Stimulated activated CD8-positive, alpha-beta memory T cell treated with anti-CD3 and anti-CD28 coated beads, Interleukin-2, amount 100 ng/mL, for 48 hours (primary cell): ENCODE measurements at regions not wholly inside any gene's neighbourhood (a gene's known extent, or its start where the extent isn't known, plus 50 kb on each side); places are given as distances from the start of the nearest gene placed in this dataset.

Source experiments
- DNase-seq, 2 donors: peaks; one replicate each; pipeline ENCODE4 v3.0.0-alpha.2; 2020; ENCODE audit warnings: low read depth in 2 of 2

DNA sequence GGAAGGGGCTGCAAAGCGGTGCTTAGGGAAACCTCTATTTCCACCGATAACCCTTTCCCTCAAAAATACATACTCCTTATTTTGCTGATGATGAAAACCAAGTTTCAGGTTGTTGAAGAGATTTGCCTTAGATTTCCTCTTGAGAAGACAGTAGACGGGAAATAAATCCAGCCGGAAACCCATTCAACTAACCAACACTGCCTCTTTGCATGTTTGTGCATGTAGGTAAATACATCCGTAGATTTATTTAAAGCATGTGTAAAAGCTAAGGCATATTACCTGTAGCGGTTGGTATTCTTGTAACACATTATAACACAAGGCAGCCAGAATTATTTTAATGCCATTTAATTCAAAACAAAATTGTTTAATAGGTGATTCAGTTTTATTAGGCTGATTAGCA is 136.3 kb upstream of the SLC22A23 start:
- DNase-seq = no peak

DNA sequence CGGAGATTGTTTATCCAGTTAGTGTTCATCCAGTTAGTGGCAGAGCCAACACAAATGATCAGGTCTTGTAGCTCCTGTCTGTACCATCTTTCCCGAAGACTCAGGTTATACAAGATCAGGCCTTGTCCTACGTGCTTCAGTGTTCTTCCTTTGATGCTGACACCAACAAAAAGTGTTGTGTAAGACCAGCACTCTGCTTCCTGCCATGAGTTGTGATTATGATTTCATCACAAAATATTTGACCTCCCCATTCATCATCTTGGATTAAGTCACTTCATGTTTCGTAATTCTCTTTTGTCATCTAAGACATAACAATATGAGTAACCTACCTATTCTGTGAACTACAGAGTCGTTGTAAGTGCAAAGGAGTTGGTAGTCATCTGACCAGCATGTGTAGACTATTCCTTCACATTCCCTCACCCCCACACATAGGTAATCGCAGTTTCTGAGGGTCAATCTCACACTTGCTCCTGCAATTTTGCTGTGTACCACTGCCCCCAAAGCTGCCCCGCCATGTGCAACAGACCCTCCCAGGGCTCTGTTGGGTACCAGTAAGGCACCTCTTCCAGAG is 135.6 kb upstream of the SLC22A23 start:
- DNase-seq = no peak

DNA sequence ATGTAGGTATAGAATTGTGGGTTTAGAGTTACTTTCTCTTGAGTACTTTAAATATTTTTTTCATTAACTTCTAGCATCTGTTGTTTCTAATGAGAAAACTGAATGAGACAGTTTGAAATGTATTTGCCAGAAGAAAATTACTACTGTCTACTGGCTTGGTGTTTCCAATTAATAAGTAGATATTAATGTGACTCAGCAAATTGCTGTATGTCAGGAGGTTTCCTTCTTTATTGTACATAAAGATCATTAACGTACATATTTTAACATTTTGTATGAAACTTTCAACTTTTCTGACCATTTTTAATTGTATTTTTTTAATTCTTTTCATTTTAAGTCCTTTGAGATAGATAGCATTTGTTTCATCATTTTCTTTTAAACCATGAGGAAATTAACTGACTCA is 135.1 kb upstream of the SLC22A23 start:
- DNase-seq = no peak

DNA sequence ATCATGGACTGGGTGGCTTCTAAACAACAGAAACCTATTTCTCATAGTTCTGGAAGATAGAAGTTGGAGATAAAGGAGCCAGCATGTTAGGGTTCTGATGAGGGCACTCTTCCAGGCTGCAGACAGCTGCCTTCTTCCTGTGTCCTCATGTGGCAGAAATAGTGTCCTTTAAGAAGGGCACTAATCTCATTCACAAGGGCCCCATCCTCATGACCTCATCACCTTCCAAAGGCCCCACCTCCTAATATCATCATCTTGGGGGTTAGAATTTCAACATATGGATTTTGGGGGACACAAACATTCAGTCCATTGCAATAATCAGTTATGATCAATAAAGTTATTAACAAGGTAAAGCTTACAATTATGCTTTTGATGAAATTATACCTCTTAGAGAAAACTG is 130.8 kb upstream of the SLC22A23 start:
- DNase-seq = no peak

DNA sequence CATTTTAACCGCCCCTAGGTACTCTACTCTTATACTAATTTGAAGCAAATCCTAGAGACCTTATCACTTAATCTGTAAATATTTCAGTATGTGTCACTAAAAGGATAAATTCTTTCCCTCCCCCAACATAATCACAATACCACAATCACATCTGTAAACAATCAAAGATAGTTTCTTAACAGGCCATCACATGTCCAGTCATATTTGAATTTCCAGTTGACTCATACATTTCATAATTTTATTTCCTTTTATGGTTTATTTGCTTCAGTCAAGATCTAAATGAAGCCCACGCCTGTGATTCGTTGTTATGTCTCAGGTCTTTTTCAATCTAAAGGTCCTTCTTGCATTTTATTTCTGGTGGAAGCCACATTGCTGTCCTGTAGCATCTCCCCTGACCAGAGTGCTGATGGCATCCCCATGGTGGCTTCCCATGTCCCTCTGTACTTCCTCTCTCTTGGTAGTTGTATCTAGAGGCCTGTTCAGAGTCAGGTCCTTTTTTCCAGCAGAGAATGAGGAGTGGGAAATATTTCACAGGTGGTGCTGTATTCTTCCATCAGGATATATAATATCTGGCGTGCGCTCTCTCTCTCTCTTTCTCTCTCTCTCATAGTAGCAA is 128.6 kb upstream of the SLC22A23 start:
- no peak for DNase-seq

GRCh38 chr6:3584606-3585005 is 127.8 kb upstream of the SLC22A23 start:
- DNase-seq = no peak

- DNase-seq = no peak
Measured at GRCh38 chr6:3581469-3581868, 124.6 kb upstream of the SLC22A23 start.

DNA sequence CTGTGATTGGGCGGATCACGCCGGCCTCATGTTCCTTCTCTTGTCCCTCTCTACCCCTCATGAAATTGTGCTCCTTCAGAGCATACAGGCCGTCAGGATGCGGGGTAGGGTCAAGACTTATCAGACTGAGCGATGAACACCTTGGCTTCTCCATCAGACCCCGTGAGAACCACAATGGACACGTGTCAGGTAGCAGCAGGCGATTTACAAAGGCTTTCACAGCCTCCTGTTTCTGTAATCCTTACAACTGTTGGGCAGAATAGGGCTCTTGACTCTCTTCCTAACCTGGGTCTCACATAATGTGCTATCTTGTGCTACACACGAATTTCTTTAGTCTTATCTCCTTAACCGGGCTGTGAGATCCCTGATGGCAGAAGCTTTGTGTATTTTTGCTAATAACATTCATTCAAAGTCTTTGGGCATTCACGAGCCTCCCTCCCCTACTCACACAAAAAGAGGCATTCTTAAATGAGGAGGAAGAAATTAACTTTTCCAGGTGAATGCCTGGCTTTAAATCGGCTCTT is 122.9 kb upstream of the SLC22A23 start:
- DNase-seq = no peak

- no peak for DNase-seq
Measured at GRCh38 chr6:3578981-3579380, 122.1 kb upstream of the SLC22A23 start.

GRCh38 chr6:3577517-3577916 is 120.7 kb upstream of the SLC22A23 start:
- no peak for DNase-seq

DNA sequence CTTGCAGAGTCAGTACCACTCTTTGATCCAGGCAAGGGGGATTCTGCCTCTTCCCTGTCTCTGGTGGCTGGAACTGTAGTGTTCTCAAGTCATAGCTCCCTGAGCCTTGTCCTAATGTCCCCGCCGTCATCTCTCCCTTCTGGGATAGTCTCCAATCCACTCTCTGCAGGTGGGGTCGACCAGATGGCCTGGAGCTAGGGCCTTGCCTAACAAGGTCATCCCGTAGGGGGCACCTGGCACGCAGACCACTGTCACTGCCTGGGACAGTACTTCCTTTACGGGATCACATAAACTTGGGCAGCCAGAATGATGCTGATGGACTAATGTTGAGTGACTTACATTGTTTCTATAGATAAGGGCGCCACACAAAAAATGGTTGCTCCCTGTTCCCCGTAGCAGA is 118.9 kb upstream of the SLC22A23 start:
- no peak for DNase-seq

DNA sequence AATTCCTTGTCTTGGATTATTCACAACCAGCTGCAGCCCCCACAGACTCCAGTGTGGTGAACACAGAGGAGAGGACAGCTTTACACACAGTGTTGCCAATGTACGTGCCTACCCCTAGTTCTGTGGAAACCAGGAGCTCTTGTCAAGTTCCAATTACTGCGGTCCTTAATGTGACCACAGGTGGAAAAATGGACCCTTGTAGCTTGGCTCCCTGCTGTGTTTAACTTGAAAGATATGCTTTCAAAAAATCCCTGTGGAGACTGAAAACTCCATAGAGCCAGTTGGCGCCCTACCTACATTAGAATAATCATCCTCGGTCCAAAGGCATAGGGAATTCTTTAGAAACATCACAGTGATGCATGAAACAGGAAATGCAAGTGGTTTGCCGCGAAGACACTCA is 118.3 kb upstream of the SLC22A23 start:
- DNase-seq = no peak

DNA sequence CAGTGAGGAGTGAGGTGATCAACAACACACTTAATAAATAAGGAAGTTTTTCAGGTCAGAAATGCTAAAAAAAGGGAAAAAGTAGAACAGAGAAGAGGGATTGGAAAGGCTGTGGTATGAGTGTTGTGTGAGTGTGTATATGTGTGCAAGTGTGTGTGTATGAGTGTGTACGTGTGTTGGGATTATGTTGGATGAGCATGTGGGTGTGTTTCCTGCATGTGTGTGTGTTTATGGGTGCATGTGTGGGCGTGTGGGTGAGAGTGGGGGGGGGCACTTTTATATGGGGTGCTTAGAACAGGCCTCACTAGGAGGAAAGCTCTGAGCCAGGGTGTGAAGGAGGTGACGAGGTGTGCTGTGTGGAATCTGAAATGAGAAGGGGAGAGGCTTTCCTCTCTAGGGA is 116.8 kb upstream of the SLC22A23 start:
- DNase-seq = no peak

GRCh38 chr6:3571836-3572235 is 115.0 kb upstream of the SLC22A23 start:
- DNase-seq = no peak

- DNase-seq = no peak
Measured at GRCh38 chr6:3571250-3571681, 114.4 kb upstream of the SLC22A23 start.

GRCh38 chr6:3569816-3570215 is 113.0 kb upstream of the SLC22A23 start:
- no peak for DNase-seq

- DNase-seq = no peak
Measured at GRCh38 chr6:3568396-3569082, 111.7 kb upstream of the SLC22A23 start.

GRCh38 chr6:3566812-3567211 is 110.0 kb upstream of the SLC22A23 start:
- no peak for DNase-seq

DNA sequence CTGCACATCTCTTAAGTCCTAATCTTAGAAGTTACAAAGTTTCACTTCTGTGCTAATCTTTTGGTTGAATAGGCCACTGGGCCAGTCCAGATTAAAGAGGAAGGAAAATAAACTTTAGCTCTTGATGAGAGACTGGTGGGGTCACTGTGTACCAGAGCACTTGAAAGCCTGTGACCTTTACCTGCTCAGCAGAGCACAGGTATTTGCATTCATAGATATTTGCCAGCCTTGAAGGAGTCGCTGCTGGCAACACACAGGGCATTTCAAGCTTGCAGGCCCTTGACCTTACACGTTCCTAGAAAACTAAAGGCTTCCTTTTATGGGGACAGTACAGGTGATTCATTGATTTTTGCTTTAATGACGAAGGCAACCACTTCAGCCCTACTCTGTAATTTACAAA is 108.4 kb upstream of the SLC22A23 start:
- no peak for DNase-seq

- no peak for DNase-seq
Measured at GRCh38 chr6:3561725-3562124, 104.9 kb upstream of the SLC22A23 start.

DNA sequence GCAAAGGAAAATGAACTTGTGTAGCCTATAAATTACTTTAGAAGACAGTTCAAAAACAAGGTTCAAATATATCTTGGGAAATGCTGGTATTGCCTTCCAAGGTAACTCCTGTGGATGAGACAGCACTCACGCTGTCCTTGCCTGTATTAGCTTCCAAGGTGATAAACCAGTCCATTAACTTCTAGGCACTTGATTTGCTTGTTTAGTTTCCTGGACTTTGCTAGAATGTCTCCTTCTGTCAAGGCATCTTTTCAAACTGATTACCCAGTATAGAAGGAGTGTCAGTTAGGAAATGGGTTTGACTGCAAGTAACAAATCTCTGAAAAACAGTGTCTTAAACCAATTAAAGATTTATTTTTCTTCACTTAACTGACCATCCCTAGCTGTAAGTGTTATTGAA is 103.4 kb upstream of the SLC22A23 start:
- no peak for DNase-seq

- no peak for DNase-seq
Measured at GRCh38 chr6:3559561-3559960, 102.7 kb upstream of the SLC22A23 start.

DNA sequence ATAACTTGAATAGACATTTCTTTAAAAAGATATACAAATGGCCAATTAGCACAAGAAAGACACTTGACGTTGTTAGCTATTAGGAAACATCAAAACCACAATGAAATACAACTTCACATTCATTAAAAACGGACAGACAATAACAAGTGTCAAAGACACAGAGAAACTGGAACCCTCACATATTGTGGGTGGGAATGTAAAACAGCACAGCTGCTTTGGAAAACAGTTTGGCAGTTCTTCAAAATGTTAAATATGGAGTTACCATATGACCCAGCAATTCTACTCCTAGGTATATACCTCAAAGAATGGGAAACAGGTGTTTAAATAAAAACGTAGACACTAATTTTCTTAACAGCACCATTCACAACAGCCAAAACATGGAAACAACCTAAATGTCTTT is 100.5 kb upstream of the SLC22A23 start:
- no peak for DNase-seq
